Tibial nerve (tissue), 4 donors: ENCODE measurements at regions not wholly inside any gene's neighbourhood (a gene's known extent, or its start where the extent isn't known, plus 50 kb on each side); places are given as distances from the start of the nearest gene placed in this dataset.

Experiments used
- DNase-seq, 2 donors: peaks; one replicate each; pipeline ENCODE4 v3.0.0-alpha.2; 2019; ENCODE audit warnings: low spot score in 2 of 2
- H3K27ac ChIP-seq, 4 donors: fragments of 200-600 bp; sonication (generic) in 3 of 4; one replicate each; pipeline ENCODE4 v1.5.1; 2017 to 2019; ENCODE audit warnings: mild to moderate bottlenecking in 1 of 4
- H3K27me3 ChIP-seq, 2 donors: fragments of 200-600 bp; sonication (generic) in 1 of 2; one replicate each; pipeline versions ENCODE4 v1.5.1 to v1.6.0; 2017 to 2019
- H3K36me3 ChIP-seq, 3 donors: fragments of 200-600 bp; sonication (generic); one replicate each; pipeline ENCODE4 v1.5.1; 2018 to 2019
- H3K4me1 ChIP-seq, 4 donors: fragments of 200-600 bp; sonication (generic) in 3 of 4; one replicate each; pipeline ENCODE4 v1.5.1; 2017 to 2019
- H3K4me3 ChIP-seq, 4 donors: fragments of 200-600 bp; sonication (generic) in 3 of 4; one replicate each; pipeline ENCODE4 v1.5.1; 2017 to 2019; ENCODE audit warnings: mild to moderate bottlenecking in 1 of 4, moderate library complexity in 1 of 4
- H3K9me3 ChIP-seq, 4 donors: fragments of 200-600 bp; sonication (generic) in 3 of 4; one replicate each; pipeline ENCODE4 v1.5.1; 2017 to 2019
- EP300 ChIP-seq, 2 donors: sonication (generic); formaldehyde crosslinking; IDR thresholded peaks; one replicate each; pipeline ENCODE4 v1.6.1; 2017; ENCODE audit warnings: antibody characterized with exemption in 2 of 2, mild to moderate bottlenecking in 1 of 2
- POLR2A ChIP-seq, 2 donors: fragments of 450-650 bp; IDR thresholded peaks; one replicate each; pipeline ENCODE4 v1.6.1; 2017; ENCODE audit warnings: antibody characterized with exemption in 2 of 2, mild to moderate bottlenecking in 2 of 2, moderate library complexity in 2 of 2
- WGBS, 2 donors: methylation state at CpG; one replicate each; pipeline ENCODE4 v1.1.5; 2018; 5-methylcytosine and 5-hydroxymethylcytosine counted together
- TF ChIP-seq, protein P1 (sequence below), 5 experiments: fragments of 200-600 bp in 3 of 5; fragments of 450-650 bp in 2 of 5; sonication (generic) in 3 of 5; IDR thresholded peaks; one replicate each; pipeline ENCODE4 v1.5.1; 2016 to 2019; ENCODE audit warnings: antibody characterized with exemption in 5 of 5, mild to moderate bottlenecking in 3 of 5, moderate library complexity in 2 of 5

DNA sequence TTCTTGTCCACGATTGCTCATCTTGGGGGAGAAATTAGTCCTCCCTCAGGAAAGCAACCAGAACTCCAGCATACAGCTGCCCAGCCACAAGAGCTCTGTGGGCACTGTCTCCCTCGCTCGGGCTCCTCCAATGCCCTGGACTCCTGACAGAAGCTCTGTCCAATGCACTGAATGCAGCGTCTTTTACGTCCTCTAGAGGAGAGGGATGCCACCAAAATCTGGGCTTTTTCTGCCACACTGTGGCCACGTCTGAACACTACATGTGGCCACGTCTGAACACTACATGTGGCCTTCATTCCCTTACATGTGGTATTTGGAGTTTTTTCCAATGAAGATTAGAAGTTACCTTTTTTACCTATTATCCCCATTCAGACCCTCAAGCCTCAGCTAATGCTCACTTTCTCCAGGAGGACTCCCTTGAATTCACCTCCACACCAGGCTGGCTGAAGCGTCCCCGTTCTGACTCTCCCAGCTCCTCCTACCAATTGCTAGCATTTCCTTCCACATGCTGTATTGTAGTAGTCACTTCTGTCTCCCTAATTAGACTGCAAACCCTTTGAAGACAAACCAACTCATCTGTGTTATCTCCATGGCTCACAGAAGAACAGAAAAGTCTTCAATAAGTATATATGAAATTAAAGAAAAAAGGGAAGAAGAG, 134.3 kb upstream of the PDE1C start:
- 22 to 28% methylated on average over 9 of the region's 9 CpGs for WGBS, 2 donors
- peaks cover 0 to 7% (median 0%) of the 10 kb centered on the region in 4 donors for H3K4me1 ChIP-seq
- H3K27me3 ChIP-seq, result no peaks in the 10 kb centered on the region
- TF ChIP-seq, protein P1, sequence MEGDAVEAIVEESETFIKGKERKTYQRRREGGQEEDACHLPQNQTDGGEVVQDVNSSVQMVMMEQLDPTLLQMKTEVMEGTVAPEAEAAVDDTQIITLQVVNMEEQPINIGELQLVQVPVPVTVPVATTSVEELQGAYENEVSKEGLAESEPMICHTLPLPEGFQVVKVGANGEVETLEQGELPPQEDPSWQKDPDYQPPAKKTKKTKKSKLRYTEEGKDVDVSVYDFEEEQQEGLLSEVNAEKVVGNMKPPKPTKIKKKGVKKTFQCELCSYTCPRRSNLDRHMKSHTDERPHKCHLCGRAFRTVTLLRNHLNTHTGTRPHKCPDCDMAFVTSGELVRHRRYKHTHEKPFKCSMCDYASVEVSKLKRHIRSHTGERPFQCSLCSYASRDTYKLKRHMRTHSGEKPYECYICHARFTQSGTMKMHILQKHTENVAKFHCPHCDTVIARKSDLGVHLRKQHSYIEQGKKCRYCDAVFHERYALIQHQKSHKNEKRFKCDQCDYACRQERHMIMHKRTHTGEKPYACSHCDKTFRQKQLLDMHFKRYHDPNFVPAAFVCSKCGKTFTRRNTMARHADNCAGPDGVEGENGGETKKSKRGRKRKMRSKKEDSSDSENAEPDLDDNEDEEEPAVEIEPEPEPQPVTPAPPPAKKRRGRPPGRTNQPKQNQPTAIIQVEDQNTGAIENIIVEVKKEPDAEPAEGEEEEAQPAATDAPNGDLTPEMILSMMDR (IDR thresholded peaks at IDR 0.05), result peak; percentile 50 to 94 (median 83)
- TF ChIP-seq POLR2A (IDR thresholded peaks at IDR 0.05) (no peak), EP300 (IDR thresholded peaks at IDR 0.05) (no peak)
- H3K36me3 ChIP-seq, result no peaks in the 10 kb centered on the region
- no peak overlapping the region for H3K27ac ChIP-seq
- DNase-seq, result peak; percentile 52 to 56
- H3K4me3 ChIP-seq, result peak overlapping the region in 3 of 4 donors; percentile 9 to 39 (median 15)
- no peaks in the 10 kb centered on the region for H3K9me3 ChIP-seq

DNA sequence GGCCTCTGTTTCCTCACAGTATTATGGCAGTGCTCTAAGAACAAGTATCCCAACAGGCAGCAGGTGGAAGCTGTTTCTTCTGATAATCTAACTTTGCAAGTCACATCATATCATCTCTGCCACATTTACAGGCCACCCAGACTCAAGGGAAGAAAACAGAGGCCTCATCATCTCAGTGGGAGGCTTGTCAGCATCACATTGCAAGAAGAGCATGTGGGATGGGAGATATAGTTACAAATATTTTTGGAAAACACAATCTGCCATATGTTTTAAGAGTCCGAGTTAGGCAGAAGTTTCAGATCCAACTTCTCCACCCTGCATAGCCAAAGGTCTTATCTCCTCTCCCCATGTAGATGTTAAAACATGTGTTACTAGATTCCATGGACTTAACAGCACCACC, 130.4 kb upstream of the PDE1C start:
- Histone ChIP-seq H3K9me3 (peaks cover 0 to 2% (median 0%) of the 10 kb centered on the region in 4 donors), H3K27me3 (no peaks in the 10 kb centered on the region), H3K36me3 (no peaks in the 10 kb centered on the region), H3K27ac (no peak overlapping the region), H3K4me3 (no peak overlapping the region), H3K4me1 (peaks cover 0 to 7% (median 0%) of the 10 kb centered on the region in 4 donors)
- WGBS, 2 donors, result 66 to 91% methylated on average over 1 of the region's 1 CpG
- TF ChIP-seq, protein P1 (IDR thresholded peaks at IDR 0.05), result no peak
- no peak for TF ChIP-seq EP300 (IDR thresholded peaks at IDR 0.05)
- TF ChIP-seq POLR2A (IDR thresholded peaks at IDR 0.05), result no peak
- no peak for DNase-seq

DNA sequence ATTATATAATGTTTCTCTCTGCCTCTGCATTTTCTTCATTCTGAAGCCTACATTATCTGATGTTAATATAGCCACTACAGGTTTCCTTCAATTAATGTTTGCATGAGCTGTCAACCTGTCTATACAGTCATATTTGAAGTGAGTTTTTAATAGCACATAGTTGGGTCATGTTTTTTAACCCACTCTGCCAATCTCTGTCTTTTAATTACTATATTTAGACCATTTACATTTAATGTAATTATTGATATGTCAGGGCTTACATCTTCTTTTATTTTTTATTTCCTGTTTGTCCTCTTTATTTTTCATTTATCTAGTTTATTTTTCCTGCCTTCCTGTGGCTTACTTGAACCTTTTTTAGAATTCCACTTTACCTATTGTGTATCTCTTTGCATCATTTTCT, 124.3 kb upstream of the PDE1C start:
- no peak for DNase-seq
- TF ChIP-seq, protein P1 (IDR thresholded peaks at IDR 0.05), result no peak
- TF ChIP-seq EP300 (IDR thresholded peaks at IDR 0.05), result no peak
- TF ChIP-seq POLR2A (IDR thresholded peaks at IDR 0.05), result no peak
- Histone ChIP-seq H3K4me3 (no peak overlapping the region), H3K27me3 (no peaks in the 10 kb centered on the region), H3K4me1 (no peaks in the 10 kb centered on the region), H3K36me3 (no peaks in the 10 kb centered on the region), H3K9me3 (peaks cover 0 to 19% (median 2%) of the 10 kb centered on the region in 4 donors), H3K27ac (no peak overlapping the region)

DNA sequence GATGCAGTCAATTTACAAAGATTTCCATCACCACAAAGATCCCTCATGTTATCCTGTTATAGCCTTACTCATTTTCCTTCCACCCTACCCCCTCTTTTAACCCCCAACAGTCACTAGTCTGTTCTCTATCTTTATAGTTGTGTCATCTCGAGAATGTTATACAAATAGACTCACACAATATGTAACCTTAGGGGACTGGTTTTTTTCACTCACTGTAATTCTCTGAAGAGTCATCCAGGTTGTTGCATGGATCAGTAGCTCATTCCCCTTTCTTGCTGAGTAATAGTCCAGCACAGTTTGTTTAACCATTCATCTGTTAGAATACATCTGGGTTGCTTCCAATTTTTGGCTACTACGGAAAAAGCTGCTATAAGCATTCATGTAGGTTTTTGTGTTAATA, 121.1 kb upstream of the PDE1C start:
- WGBS, 2 donors, result 73 to 76% methylated on average over 2 of the region's 2 CpGs
- H3K27me3 ChIP-seq, result no peaks in the 10 kb centered on the region
- H3K36me3 ChIP-seq, result no peaks in the 10 kb centered on the region
- DNase-seq, result no peak
- H3K4me3 ChIP-seq, result no peak overlapping the region
- TF ChIP-seq, protein P1 (IDR thresholded peaks at IDR 0.05), result no peak
- no peak for TF ChIP-seq EP300 (IDR thresholded peaks at IDR 0.05)
- TF ChIP-seq POLR2A (IDR thresholded peaks at IDR 0.05), result no peak
- peaks cover 0 to 19% (median 2%) of the 10 kb centered on the region in 4 donors for H3K9me3 ChIP-seq
- H3K4me1 ChIP-seq, result no peaks in the 10 kb centered on the region
- no peak overlapping the region for H3K27ac ChIP-seq

DNA sequence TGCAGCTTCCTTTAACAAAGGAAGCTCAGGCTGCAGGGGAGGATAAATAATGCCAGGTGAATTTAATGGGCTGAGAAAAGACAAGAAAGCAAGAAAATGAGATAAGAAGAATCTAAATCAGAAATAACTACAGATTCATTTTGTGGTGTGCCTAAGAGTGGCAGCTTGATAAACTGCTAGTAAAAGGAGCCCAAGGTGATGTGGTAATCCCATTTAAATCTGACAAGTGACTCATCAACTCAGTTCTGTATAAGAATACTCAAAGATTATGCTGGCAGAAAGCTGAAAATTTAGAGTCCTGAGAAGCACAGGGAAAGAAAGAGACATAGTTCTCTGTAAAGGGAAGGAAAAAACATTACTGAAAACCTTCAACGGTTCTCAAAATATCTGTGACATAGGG, 109.4 kb upstream of the PDE1C start:
- Histone ChIP-seq H3K9me3 (no peaks in the 10 kb centered on the region), H3K36me3 (no peaks in the 10 kb centered on the region), H3K4me3 (no peak overlapping the region), H3K4me1 (no peaks in the 10 kb centered on the region), H3K27me3 (no peaks in the 10 kb centered on the region), H3K27ac (no peak overlapping the region)
- 49 to 56% methylated on average over 1 of the region's 1 CpG for WGBS, 2 donors
- DNase-seq, result no peak
- no peak for TF ChIP-seq POLR2A (IDR thresholded peaks at IDR 0.05)
- TF ChIP-seq EP300 (IDR thresholded peaks at IDR 0.05), result no peak
- TF ChIP-seq, protein P1 (IDR thresholded peaks at IDR 0.05), result no peak
